Tibial nerve (tissue), 4 donors: ENCODE measurements at regions not wholly inside any gene's neighbourhood (a gene's known extent, or its start where the extent isn't known, plus 50 kb on each side); places are given as distances from the start of the nearest gene placed in this dataset.

ENCODE experiments used
- DNase-seq, 2 donors: peaks; one replicate each; pipeline ENCODE4 v3.0.0-alpha.2; 2019; ENCODE audit warnings: low spot score in 2 of 2
- H3K27ac ChIP-seq, 4 donors: fragments of 200-600 bp; sonication (generic) in 3 of 4; one replicate each; pipeline ENCODE4 v1.5.1; 2017 to 2019; ENCODE audit warnings: mild to moderate bottlenecking in 1 of 4
- H3K27me3 ChIP-seq, 2 donors: fragments of 200-600 bp; sonication (generic) in 1 of 2; one replicate each; pipeline versions ENCODE4 v1.5.1 to v1.6.0; 2017 to 2019
- H3K36me3 ChIP-seq, 3 donors: fragments of 200-600 bp; sonication (generic); one replicate each; pipeline ENCODE4 v1.5.1; 2018 to 2019
- H3K4me1 ChIP-seq, 4 donors: fragments of 200-600 bp; sonication (generic) in 3 of 4; one replicate each; pipeline ENCODE4 v1.5.1; 2017 to 2019
- H3K4me3 ChIP-seq, 4 donors: fragments of 200-600 bp; sonication (generic) in 3 of 4; one replicate each; pipeline ENCODE4 v1.5.1; 2017 to 2019; ENCODE audit warnings: mild to moderate bottlenecking in 1 of 4, moderate library complexity in 1 of 4
- H3K9me3 ChIP-seq, 4 donors: fragments of 200-600 bp; sonication (generic) in 3 of 4; one replicate each; pipeline ENCODE4 v1.5.1; 2017 to 2019
- EP300 ChIP-seq, 2 donors: sonication (generic); formaldehyde crosslinking; IDR thresholded peaks; one replicate each; pipeline ENCODE4 v1.6.1; 2017; ENCODE audit warnings: antibody characterized with exemption in 2 of 2, mild to moderate bottlenecking in 1 of 2
- POLR2A ChIP-seq, 2 donors: fragments of 450-650 bp; IDR thresholded peaks; one replicate each; pipeline ENCODE4 v1.6.1; 2017; ENCODE audit warnings: antibody characterized with exemption in 2 of 2, mild to moderate bottlenecking in 2 of 2, moderate library complexity in 2 of 2
- WGBS, 2 donors: methylation state at CpG; one replicate each; pipeline ENCODE4 v1.1.5; 2018; 5-methylcytosine and 5-hydroxymethylcytosine counted together
- TF ChIP-seq, protein P1 (sequence below), 5 experiments: fragments of 200-600 bp in 3 of 5; fragments of 450-650 bp in 2 of 5; sonication (generic) in 3 of 5; IDR thresholded peaks; one replicate each; pipeline ENCODE4 v1.5.1; 2016 to 2019; ENCODE audit warnings: antibody characterized with exemption in 5 of 5, mild to moderate bottlenecking in 3 of 5, moderate library complexity in 2 of 5

DNA sequence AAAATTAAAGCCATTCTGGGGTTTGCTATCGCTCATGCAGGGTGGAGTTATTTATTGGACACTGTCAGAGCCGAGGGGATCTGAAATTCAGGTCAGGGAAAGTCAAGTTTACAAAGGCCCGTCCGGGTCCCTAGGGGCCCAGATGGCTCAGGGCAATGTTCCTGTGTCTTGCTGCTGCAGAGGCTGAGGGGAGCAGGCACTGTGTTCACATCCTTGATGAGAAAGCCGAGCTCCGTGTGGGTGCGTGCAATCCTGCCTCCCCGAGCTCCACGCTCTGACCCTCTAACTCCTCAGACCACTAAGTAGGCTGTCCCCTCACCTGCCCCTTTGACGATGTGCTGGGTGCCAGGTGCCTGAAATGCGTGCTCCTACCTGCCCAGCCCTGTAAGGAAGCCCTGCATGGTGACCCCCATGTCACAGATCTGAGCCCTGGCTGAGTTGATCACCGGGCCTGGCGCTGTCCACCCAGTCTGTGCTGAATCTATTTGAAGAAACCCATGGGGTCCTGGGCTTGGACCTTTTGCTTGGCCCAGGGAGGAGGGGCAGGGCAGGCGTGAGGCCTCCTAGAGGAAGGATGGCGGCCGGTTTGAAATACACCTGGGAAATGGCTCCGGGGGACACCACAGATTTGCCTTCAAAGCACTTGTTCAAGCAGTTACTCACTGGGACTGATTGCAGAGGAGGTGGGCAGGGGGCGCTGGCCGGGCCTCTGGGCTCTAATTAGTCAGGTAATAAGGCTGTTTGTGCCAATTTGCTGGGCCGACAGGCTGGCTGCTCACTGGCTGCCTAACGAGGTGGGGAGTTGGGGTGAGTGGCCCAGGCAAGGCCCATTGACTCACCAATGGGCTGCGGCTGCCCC lies 204.3 kb downstream of the KIF26A start:
- H3K4me1 ChIP-seq, result no peaks in the 10 kb centered on the region
- H3K36me3 ChIP-seq, result no peaks in the 10 kb centered on the region
- DNase-seq, result no peak
- WGBS, 2 donors, result 56 to 60% methylated on average over 17 to 22 of the region's 22 CpGs
- no peak overlapping the region for H3K27ac ChIP-seq
- no peak overlapping the region for H3K4me3 ChIP-seq
- TF ChIP-seq POLR2A (IDR thresholded peaks at IDR 0.05) (no peak), EP300 (IDR thresholded peaks at IDR 0.05) (no peak)
- TF ChIP-seq, protein P1, sequence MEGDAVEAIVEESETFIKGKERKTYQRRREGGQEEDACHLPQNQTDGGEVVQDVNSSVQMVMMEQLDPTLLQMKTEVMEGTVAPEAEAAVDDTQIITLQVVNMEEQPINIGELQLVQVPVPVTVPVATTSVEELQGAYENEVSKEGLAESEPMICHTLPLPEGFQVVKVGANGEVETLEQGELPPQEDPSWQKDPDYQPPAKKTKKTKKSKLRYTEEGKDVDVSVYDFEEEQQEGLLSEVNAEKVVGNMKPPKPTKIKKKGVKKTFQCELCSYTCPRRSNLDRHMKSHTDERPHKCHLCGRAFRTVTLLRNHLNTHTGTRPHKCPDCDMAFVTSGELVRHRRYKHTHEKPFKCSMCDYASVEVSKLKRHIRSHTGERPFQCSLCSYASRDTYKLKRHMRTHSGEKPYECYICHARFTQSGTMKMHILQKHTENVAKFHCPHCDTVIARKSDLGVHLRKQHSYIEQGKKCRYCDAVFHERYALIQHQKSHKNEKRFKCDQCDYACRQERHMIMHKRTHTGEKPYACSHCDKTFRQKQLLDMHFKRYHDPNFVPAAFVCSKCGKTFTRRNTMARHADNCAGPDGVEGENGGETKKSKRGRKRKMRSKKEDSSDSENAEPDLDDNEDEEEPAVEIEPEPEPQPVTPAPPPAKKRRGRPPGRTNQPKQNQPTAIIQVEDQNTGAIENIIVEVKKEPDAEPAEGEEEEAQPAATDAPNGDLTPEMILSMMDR (IDR thresholded peaks at IDR 0.05), result no peak
- H3K9me3 ChIP-seq, result peaks cover 0 to 8% (median 3%) of the 10 kb centered on the region in 4 donors
- H3K27me3 ChIP-seq, result peaks cover 0 to 12% of the 10 kb centered on the region in 2 donors

DNA sequence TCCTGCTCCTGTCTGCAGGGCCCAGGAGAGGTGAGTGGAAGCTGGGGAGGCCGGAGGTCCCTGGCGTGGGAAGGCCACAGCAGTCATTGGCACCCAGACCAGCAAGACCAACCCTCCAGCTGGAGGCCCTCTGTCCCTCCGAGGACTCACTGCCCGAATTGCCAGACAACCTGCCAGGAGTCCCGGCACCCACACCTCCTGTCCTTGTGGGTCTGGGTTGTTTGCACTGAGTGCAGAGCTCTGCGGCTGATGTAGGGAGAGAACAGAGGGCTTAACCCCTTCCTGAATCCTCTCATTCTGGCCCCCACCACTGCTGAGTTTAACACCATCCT lies 204.9 kb downstream of the KIF26A start:
- DNase-seq, result no peak
- H3K27me3 ChIP-seq, result peaks cover 0 to 12% of the 10 kb centered on the region in 2 donors
- H3K9me3 ChIP-seq, result peaks cover 0 to 8% (median under 1%) of the 10 kb centered on the region in 4 donors
- H3K27ac ChIP-seq, result no peak overlapping the region
- H3K4me3 ChIP-seq, result no peak overlapping the region
- 53 to 65% methylated on average over 3 to 6 of the region's 6 CpGs for WGBS, 2 donors
- H3K4me1 ChIP-seq, result no peaks in the 10 kb centered on the region
- no peak for TF ChIP-seq EP300 (IDR thresholded peaks at IDR 0.05)
- no peak for TF ChIP-seq POLR2A (IDR thresholded peaks at IDR 0.05)
- TF ChIP-seq, protein P1 (IDR thresholded peaks at IDR 0.05), result no peak
- no peaks in the 10 kb centered on the region for H3K36me3 ChIP-seq

DNA sequence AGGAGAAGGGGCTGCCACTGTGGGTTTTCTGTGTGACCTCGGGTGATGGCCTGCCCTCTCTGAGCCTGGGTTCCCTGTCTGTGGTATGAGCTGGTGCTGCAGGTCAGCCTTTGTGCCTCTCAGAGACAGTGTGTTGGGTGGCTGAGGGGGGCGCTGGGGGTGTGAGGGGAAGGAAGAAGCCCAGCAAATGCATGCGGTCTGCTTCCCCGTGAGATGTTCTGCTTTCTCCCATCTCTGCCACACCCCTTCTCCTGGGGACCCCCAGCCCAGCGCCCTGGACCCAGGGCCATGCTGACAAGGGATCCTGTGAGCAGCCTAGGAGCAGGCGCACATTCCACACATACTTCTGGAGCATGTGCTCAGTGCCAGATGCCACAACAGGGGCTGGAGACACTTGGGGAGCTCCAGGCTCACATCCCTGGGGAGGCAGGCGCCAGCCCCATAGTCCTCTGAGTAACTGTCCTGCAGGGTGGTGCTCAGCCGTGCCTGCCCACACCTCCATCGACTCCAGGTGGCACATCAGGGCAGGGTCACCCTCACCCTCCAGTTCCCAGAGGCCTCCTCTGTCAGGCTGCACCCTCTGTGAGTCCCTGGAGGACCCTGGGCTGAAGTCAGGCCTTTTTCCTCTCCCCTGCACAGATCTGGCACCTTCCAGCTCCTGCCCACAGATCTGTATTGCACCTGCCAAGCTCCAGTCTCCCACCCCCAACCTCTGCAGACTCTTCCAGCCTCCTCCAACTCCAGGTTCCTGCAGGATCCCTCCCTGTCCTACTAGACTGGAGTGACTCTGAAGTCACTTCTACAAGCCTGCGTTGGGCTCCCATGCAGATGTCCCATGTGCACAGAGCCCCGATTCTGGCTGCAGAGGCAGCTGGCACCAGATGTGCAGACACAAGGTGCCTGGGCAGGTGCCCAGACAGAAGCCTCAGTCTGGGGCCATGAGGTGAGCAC lies 205.6 kb downstream of the KIF26A start:
- 59 to 66% methylated on average over 7 to 8 of the region's 11 CpGs for WGBS, 2 donors
- TF ChIP-seq, protein P1 (IDR thresholded peaks at IDR 0.05), result no peak
- TF ChIP-seq EP300 (IDR thresholded peaks at IDR 0.05) (no peak), POLR2A (IDR thresholded peaks at IDR 0.05) (no peak)

DNA sequence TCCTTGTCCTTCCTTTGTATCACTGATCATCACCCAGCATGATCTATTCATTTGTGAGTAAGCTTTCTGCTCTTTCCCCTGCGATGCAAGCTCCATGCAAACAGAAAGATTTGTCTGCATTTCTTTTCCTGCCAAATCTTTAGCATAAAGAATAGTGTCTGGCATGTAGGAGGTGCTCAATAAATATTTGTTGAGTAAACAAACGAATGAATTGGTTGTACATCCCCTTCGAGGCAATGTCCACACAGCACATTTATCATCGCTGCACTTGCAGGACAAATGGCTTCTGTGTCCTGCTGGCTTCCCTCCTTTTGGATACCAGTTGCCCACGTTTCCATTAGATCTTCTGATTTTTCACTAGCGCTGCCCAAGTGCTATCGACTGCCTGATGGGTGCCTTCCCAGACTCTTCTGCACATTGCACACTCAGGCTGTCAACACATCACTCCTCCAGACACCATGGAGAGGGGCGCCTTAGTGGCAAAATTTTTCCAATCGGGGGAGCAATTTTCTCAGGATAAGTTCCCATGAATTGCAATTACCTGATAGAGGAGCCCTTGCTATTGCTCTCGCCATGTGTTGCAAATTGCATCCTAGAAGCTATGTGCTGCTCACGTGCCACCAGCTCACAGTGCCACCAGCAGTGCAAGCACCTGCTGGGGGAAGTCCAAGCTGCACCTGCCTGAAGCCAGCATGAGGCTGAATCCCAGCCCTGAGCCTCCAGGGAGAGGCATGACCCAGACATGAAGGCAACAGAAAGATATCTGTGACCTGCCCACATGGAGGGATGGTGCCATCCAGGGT lies 206.6 kb downstream of the KIF26A start:
- H3K27me3 ChIP-seq, result peaks cover 0 to 12% of the 10 kb centered on the region in 2 donors
- no peak overlapping the region for H3K27ac ChIP-seq
- no peak overlapping the region for H3K4me3 ChIP-seq
- TF ChIP-seq POLR2A (IDR thresholded peaks at IDR 0.05) (no peak), EP300 (IDR thresholded peaks at IDR 0.05) (no peak)
- TF ChIP-seq, protein P1 (IDR thresholded peaks at IDR 0.05), result no peak
- whole genome bisulfite sequencing, 2 donors, result 63 to 67% methylated on average over 11 of the region's 11 CpGs
- no peak for DNase-seq
- H3K9me3 ChIP-seq, result peaks cover 0 to 11% (median 0%) of the 10 kb centered on the region in 4 donors
- no peaks in the 10 kb centered on the region for H3K36me3 ChIP-seq
- H3K4me1 ChIP-seq, result no peaks in the 10 kb centered on the region

More for the DNA sequence above, 205.6 kb downstream of the KIF26A start:
- Histone ChIP-seq H3K27ac (no peak overlapping the region), H3K9me3 (peaks cover 0 to 11% (median 0%) of the 10 kb centered on the region in 4 donors), H3K4me1 (no peaks in the 10 kb centered on the region), H3K4me3 (no peak overlapping the region), H3K36me3 (no peaks in the 10 kb centered on the region), H3K27me3 (peaks cover 0 to 12% of the 10 kb centered on the region in 2 donors)
- DNase-seq, result no peak
